Retinal pigment epithelial cell (primary cell): ENCODE measurements at regions not wholly inside any gene's neighbourhood (a gene's known extent, or its start where the extent isn't known, plus 50 kb on each side); places are given as distances from the start of the nearest gene placed in this dataset.

Experiments used
- DNase-seq: peaks from one replicate; pipeline ENCODE4 v3.0.0-alpha.2; 2010; ENCODE audit warnings: low read depth
- H3K4me3 ChIP-seq: 2 replicates; pipeline ENCODE4 v1.5.1; 2011; ENCODE audit warnings: mild to moderate bottlenecking, low read length, control low read depth, moderate library complexity
- CTCF ChIP-seq: conservative IDR thresholded peaks from 2 replicates; pipeline ENCODE4 v1.5.1; 2011; ENCODE audit warnings: low read depth, low read length, control low read depth, inconsistent platforms

GRCh38 chr18:28512357-28512756 is 335.4 kb upstream of the CDH2 start:
- no peak for TF ChIP-seq CTCF
- no peak overlapping the region for H3K4me3 ChIP-seq
- DNase-seq = no peak

DNA sequence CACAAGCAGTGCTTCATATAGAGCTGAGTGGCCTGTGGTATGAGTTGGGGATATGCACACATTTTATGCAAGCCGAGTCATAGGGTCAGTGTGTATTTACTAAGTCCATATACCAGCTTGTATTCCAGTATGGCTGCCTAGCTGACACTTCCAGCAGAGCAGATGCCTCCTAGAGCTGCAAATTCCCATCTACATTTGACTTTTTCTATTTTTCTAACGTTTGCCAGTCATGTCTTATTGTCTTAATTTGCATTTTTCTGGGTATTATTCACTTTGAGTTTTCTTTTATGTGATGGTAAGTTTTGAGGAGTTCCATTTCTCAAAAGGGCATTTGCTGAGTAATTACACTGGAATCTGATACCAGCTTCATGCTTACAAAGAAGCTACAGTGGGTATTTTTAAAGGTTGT is 334.5 kb upstream of the CDH2 start:
- H3K4me3 ChIP-seq = no peak overlapping the region
- peak; percentile 18 for DNase-seq
- no peak for TF ChIP-seq CTCF

DNA sequence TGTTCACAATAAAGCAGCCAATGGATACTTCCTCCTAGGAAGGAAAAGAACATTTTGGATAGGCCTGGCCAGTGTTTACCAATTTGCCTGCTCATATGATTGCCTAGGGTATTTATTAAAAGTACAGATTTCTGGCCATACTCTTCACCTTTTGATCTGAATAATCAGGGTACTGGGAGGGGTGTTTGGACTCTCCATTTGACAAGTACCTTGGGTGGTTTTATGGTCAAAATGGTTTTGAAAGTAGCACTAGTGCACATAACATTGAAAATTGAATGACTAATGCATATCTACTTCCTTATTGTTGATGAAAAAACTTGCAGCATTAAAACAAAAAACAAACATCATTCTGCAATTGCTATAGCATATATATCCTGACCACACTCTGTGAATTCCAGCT is 333.3 kb upstream of the CDH2 start:
- no peak overlapping the region for H3K4me3 ChIP-seq
- no peak for DNase-seq
- no peak for TF ChIP-seq CTCF

GRCh38 chr18:28504066-28504465 is 327.1 kb upstream of the CDH2 start:
- no peak for DNase-seq
- TF ChIP-seq CTCF = no peak
- no peak overlapping the region for H3K4me3 ChIP-seq

DNA sequence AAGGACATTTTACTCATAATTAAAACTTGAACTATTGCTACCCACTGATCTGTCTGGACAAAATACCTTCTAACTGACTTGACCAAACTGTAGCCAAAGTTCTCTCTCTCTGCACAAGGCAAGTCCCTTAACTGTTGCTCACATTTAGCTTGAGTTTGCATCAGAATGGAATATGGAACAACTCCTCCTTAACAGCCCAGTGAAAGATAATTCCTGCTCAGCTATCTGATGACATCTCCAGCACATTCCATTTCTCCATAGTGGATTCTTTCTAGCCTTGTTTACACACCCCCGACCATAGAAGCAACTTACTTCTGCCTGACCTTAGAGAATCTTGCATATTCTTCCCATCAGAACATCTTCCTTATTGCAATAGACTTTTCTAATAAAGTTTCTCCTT is 317.2 kb upstream of the CDH2 start:
- H3K4me3 ChIP-seq = no peak overlapping the region
- DNase-seq = no peak

DNA sequence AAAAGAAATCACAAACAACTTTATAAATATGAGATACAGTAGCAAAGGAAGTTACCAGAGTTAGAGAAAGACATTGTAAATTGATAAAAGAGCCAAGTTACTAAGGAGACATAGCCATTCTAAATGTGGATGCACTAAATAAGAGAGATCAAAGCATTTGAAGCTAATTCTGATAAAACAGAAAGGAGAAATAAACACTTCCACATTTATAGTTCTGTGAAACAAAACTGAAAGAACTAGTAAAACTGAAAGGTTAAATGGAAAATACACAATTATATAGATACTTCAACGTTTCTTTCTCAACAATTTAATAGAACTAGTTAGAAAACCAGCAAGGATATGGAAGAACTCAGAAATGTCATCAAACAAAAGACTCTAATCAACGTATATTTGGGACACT is 309.0 kb upstream of the CDH2 start:
- no peak overlapping the region for H3K4me3 ChIP-seq
- no peak for DNase-seq
- no peak for TF ChIP-seq CTCF

More for the DNA sequence above, 317.2 kb upstream of the CDH2 start:
- TF ChIP-seq CTCF = no peak

DNA sequence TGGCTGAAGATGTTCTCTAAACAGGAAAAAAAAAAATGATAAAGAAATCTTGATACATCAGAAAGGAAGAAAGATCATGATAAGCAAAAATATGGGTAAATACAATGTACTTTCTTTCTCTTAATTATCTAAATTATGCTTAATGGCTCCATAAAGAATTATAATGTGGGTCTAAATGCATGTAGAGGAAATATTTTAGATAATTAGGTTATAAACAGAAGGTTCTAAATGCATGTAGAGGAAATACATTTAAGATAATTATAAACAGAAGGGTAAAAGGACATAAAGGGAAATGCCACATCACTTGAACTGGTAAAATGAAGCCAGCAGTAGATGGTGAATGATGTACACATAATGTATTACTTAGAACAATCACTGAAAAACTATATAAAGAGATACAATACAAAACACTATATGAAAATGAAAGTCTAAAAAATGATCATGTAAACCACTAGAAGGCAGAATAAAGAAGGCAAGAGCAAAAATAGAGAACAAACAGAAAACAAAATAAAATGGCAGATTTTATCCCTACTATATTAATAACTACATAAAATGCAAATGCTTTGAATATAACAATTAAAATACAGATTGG is 308.4 kb upstream of the CDH2 start:
- DNase-seq = no peak
- no peak for TF ChIP-seq CTCF
- no peak overlapping the region for H3K4me3 ChIP-seq
